ENCODE measurements at regions not wholly inside any gene's neighbourhood (a gene's known extent, or its start where the extent isn't known, plus 50 kb on each side); places are given as distances from the start of the nearest gene placed in this dataset.
"Not testable (repeated sequence)": the region's sequence is repeated elsewhere in the genome, so short reads cannot be mapped to it uniquely, and the experiment has no call there.

DNA sequence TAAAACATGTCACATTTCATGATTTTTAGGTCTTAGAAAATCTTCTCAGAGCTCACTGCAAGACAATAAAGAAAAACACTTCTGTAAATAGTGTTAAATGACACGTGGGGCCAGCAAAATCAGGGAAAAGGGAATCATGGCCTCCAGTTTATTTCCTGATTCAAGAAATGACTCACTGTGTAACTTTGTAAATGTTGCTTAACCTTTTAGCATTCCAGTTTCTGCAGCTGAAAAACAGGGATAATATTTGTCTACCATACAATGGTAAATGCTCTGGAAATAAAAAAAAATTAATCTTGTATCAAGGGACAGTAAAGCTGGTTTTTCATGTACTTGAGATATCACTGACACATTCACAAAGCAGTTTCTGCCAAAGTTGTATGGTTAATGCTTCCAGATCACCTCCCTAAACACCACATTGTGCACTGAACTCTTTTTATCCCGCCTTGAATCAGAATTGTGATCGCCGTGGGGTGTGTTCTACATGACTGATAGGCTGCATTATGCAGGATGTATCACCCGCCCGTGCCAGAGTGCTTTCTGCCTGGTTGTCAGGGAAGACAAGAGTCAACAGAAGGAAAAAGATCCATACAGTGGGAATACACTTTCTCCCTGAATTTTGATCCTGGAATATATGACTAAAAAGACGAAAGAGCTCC lies 238.8 kb downstream of the IKZF2 start:
- DNase-seq = no peak

DNA sequence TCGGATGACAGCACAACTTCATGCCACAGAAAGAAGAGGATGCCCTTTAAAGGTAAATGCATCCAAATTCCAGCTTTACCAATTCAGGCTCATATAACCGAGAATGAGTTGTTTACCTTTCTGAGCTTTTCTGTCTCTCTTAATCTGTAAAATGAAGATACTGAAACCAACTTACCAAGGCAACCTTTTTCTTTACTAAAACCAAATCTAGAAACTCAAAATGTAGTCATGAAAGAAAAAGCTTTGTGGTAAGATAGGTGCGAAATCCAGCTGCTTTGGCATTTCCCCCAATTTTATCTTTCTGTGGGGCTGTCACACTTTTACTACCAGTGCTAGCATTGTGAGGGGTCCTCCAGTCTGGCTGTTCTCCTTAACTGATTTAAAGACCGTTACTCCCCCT lies 240.4 kb downstream of the IKZF2 start:
- DNase-seq = no peak

DNA sequence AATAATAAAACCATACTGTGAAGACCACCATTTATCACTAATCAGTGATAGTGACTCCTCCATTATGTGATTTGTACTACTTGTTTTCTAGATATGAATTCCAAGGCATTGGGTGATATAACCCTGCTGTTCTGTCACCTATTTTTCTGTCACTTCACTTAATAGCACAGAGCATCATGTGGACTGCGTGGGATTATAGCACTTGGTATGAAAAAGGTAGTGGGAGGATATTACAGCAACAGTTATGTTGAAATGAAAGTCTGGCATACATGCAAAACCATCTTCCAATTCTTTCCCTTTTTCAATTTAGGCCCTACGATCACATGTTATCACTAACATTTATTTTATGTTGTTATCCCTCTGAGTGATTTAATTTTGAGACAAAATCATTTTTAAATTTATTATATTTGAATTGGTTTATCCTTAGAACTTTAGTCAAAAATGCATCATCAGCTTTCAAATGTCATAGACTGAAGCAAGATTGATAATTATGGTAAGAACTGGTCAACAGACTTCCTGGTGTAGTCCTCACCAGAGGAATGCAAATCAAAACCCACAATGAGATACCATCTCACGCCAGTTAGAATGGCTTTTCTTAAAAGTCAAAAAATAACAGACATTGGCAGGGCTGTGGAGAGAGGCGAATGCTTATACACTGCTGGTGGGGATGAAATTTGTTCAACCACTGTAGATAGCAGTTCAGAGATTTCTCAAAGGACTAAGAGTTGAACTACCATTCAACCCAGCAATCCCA lies 242.6 kb downstream of the IKZF2 start:
- no peak for DNase-seq

DNA sequence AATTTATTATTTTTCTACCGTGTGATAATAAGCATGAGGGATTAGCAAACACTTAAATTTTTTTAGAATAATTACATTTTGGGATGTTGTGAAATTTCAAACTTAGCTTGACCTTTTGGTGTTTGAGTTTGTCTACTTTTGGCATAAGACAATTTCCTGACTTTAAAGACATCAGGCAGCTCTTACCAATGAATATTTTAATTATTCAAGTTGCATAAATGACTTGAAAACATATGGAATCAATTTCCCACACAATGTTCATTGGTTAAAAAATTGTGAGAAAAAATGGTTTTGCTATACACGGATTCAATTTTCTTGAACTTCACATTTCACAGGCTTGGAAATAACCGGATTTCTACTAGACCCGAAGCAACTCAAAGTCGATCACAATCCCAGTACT lies 243.4 kb downstream of the IKZF2 start:
- no peak for DNase-seq

DNA sequence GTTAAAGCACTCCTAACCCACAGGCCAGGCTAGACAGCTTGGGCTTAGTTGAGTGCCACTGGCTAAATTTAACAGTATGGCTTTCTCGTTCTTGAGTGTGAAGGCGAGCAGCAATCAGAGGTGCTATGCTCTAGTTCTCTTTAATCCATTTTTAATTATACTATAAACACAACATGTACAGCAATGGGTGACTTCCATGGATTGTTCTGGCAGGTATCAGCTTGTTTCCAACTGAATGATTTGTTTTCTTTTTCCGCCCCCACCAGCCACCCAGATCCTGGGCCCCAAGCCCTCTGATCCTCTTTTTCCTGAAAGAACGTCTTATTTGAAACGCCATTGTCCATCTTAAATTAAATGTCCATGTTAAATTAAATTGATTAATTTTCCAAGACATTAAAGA lies 244.8 kb downstream of the IKZF2 start:
- no peak for DNase-seq

DNA sequence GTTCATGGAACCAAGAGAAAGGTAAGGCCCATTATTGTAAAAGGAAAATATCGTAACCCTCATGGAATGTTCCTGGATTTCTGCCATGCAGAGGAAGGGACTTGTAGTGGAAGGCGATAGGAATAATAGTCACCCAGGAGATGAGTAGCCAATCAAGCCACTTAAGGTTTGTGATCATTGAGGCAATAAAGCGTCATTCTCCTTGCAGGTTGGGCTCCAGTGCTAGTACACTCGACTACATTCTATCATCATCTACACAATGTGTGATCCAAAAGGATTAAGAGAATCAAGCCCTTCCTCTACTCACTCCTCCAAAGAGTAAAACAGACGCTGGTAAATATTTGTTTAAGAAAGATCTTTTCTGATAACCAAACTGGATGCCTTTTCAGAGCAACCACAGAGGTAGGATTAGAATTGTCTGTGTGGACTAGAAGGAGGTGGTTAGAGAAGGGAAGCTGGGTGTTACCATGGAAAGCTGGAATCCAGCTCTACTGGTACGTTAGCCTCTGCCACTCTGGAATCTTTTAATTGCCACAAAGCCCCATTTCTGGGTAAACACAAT lies 245.7 kb downstream of the IKZF2 start:
- DNase-seq = no peak

DNA sequence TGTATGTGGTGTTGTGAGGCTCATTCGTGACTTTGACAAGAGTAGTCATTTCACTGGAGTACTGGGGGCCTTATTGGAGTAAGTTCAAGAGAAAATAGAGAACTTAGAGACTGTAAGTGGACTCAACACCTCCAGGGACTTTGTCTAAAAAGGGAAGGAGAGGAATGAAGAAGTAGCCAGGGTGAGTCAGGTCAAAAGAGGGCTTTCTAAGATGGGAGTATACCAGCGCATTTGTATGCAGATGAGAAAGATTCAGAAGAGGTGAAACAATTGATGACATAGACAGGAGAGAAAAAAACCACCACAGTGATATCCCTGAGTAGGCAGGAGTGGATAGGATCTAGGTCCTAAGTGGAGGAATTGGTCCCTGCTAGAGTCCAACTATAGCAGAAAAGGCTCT lies 246.8 kb downstream of the IKZF2 start:
- no peak for DNase-seq

DNA sequence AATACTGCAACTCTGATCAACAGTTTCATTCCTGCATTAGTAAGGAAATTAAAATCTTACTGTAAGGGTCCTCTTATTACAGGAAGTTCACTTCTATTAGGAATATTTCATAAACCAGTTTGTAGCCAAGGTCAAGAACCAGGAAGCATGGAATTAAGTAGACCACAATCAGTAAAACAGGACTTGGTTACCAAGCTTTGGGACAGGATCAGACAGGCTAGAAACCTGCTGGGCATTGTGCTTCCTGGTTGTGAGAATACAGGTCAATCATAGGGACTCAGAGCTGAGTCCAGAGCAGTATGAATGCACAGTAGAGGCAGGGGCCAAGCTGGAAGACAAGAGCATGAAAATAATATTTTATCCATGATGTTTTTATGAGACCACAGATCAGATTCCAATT lies 248.0 kb downstream of the IKZF2 start:
- DNase-seq = no peak

DNA sequence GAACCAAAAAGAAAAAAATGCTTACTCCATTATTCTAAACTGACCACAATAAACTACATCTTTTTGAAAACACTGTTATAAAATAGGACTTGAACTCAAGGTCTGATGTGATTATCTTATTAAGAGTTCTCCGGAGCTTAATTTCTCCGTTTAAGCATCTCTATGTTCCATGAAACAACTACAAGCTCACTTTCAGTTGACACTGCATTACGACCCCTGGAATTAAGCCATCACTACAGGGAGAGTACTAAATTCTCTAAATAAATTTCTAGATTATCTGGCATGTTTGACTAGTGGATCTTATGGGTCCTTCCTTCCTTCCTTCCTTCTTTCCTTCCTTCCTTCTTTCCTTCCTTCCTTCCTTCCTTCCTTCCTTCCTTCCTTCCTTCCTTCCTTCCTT lies 249.0 kb downstream of the IKZF2 start:
- DNase-seq = no peak

DNA sequence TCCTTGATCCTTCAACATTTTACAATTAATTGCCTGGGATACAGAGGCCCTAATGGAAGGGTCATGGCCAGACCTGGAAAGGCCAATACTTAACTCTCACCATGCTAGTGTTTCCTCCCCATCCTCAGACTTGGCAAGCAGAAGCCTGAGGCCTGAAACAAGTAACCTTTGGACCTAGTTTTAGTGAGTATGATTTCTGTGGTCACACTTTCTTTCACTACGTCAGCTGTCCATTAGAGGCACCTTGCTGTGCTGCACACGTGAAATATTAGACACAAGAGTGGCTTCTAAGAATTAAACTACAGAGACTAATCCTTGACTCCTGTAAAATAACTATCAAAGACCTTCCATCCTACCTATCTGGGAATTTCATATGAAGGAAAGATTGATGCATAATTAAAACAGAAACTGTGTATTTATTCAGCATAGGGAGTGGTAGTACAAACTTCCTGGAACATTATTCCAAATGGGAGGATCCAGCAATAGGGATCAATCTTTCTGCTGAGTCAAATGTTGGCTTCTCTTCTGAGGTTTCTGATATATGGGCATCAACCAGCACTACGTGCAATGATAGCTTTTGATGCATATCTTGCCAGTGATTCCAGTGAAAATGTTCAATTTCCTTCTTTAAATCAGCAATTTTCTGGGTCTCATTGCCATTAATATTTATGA lies 249.7 kb downstream of the IKZF2 start:
- DNase-seq = no peak

DNA sequence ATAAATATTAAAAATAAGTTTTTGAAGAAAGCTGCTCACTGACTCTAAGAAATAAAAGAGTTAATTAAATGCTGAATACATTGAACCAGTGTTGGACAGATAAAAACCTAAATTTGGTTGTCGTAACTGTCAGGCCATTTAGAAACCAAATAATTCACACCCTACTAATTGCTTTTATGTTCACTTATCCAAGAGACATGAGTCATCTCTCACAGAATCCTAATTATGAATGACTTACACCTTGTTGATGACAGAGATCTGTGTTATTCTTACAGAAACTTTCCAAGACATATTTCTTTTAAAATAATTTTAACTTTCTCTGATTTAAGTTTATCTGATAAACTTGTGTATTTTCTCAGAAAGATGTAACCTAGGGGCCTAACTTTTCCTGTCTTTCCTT lies 250.7 kb downstream of the IKZF2 start:
- DNase-seq = no peak

DNA sequence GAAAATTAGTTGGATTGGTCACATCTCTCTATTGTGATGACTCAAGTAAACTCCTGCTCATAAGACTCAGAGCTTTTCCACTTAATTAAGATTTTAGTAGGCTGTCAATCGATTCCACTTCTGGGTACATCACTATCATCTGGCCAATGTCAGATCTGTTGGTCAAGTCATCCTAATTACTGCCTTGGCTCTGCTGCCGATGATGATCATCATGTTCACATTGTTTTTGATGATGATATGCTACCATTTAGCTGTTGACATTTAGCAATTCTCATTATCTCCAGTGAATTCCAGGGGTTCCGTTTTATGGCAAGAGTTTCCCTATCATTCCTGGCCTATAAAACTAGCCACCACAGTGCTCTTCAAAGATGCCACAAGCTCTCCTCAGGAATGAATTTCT lies 253.4 kb downstream of the IKZF2 start:
- DNase-seq = no peak

DNA sequence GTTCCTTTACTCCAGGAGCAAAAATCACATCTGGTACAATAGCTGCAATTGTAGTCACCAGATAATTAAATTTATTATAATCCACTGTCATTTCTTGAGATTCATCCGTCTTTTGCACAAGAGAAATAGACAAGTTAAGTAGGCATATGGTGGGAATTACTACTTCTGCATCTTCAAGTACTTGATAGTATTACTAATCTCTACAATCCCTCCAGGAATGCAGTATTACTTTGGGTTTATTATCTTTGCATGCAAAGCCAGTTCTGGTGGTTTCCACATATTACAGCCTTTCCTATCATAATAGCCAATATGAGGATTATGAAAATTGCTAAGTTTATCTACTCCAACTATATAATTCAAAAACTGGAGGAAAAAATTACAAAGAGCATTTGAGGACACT lies 254.1 kb downstream of the IKZF2 start:
- no peak for DNase-seq

DNA sequence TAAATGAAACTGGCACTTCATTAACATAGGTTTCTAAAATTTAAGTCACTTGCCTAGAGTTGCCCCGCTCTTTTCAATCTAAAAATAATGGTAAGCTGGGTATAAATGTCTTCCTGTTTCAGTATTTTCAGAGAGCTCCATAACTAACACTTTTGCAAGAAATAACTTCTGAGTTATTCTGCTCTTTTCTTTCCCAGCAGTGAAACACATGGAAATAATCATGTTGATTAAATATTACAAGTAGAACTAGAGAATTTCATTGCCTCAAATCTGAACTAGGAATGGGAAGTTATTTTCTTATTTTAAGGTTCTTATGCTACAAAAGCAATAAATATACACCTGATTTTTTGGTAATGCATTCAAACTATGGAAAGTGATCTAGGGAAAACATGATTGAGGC lies 257.4 kb downstream of the IKZF2 start:
- no peak for DNase-seq

DNA sequence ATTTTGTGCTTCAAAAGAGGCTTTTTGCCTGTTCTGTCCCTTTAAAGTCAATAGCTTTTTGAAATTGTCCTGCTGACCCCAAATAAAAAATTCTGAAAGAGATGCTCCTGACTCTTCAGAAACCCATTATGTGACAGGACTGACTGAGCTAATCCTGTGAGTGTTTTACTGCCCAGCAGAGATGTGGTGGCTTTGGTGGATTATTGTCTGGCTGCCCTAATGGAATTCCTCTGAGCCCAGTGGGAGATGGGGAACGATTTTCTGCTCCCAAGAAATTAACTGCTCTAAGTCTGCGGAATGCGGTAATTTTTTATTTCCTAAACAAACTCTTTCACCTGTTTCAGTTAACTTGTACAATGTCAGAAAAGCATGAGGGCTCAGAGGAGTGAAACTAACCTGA lies 258.2 kb downstream of the IKZF2 start:
- no peak for DNase-seq

DNA sequence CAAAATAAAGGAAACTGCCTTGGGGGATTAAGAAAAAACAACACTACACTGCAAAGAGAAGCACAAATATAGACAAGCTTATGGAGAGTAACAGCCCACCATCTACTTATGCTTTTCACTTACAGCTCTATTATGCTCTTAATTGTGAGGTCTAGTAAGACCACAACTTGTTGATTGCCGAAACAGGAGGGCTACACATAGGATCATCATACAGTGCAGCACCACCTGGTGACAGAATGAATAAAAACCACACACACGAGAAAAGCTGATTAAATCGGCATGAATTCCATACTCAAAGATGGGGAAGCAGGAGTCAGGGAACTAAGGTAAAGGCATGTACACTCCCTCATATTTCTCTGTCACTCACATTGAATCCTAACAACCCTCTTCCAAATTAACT lies 259.2 kb downstream of the IKZF2 start:
- DNase-seq = no peak

DNA sequence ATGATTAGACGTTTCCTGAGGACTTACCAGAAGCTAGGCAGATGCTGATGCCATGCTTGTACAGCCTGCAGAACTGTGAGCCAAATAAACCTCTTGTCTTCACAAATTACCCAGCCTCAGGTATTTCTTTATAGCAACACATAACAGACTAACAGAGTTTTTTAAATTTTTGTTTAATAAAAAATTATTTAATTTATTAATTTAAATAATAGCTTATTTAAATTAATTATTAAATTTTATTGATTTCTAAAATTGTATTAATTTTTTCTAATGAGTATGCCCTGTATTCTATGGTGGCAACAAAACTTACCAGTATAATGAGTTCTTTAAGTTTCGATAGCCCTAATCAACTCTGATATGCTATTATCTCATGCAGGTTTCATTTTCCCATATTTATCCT lies 259.8 kb downstream of the IKZF2 start:
- no peak for DNase-seq

DNA sequence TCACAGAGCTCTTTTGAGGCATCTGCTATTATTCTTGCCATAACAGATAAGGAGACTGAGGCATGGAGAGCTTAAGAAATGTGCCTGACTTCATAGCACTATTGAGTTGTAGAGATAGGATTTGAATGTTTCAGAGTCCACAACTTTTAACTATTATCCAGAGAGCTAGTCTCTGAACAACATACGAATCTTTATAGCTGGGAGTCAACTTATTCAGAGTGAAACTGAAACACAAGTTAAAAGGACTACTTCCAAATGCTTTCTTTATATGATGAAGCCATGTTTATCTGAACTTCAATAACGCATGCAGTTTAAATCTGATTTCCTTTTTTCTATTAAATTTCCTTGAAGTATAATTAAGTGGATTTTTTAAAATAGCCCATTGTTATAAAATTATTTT lies 268.8 kb downstream of the IKZF2 start:
- no peak for DNase-seq

DNA sequence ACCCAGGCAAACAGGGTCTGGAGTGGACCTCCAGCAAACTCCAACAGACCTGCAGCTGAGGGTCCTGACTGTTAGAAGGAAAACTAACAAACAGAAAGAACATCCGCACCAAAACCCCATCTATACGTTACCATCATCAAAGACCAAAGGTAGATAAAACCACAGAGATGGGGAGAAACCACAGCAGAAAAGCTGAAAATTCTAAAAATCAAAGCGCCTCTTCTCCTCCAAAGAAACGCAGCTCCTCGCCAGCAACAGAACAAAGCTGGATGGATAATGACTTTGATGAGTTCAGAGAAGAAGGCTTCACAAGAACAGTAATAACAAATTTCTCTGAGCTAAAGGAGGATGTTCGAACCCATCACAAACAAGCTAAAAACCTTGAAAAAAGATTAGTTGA lies 274.9 kb downstream of the IKZF2 start:
- DNase-seq = not testable (repeated sequence)

DNA sequence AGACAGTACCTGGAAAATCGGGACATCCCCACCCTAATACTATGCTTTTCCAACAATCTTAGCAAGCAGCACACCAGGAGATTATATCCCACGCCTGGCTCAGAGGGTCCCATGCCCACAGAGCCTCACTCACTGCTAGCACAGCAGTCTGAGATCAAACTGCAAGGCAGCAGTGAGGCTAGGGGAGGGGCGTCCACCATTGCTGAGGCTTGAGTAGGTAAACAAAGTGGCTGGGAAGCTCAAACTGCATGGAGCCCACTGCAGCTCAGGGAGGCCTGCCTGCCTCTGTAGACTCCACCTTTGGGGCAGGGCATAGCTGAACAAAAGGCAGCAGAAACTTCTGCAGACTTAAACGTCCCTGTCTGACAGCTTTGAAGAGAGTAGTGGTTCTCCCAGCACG lies 275.5 kb downstream of the IKZF2 start:
- not testable (repeated sequence) for DNase-seq

DNA sequence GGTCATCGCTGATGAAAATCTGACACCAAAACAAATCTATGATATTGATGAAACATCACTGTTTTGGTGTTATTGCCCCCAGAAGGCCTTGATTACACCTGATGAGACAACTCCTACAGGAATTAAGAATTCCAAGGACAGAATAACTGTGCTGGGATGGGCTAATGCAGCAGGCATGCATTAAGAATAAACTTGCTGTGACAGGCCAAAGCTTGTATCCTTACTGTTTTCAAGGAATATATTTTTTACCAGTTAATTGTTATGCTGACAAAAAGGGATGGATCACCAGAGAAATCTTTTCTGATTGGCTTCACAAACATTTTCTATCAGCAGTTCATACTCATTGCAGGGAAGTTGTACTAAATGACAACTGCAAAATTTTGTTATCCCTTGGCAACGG lies 278.2 kb downstream of the IKZF2 start:
- DNase-seq = no peak

DNA sequence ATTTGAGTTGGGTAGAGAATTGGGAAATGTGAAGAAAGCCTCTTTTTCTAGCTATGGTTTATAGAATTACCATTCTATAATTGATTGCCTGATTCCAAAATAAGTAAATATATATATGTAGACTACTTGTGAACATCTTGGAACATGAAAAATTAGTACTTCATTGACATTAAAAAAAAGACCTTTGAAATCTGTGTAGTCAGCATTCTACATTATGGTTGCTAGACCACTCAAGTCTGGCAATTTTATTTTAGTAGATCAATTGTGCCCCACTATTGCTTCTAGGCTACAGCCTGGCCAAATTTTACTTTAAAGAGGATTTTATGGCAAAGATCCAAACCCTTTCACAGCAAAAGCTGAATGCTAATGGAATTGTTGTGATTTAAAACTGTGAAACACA lies 279.8 kb downstream of the IKZF2 start:
- DNase-seq = no peak

DNA sequence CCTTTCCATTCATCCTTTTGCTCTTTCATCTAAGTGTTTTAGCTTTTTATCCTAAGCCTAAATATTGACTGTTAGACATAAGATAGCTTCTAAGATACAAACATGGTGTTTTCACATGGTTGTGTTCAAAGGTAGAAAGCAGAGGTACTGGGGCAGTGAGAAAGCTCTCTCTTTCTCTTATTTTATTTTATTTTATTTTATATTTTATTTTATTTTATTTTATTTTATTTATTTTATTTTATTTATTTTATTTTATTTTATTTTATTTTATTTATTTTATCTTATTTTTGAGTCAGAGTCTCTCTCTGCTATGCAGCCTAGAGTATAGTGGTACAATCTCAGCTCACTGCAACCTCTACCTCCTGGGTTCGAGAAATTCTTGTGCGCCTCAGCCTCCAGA lies 287.2 kb downstream of the IKZF2 start:
- no peak for DNase-seq

DNA sequence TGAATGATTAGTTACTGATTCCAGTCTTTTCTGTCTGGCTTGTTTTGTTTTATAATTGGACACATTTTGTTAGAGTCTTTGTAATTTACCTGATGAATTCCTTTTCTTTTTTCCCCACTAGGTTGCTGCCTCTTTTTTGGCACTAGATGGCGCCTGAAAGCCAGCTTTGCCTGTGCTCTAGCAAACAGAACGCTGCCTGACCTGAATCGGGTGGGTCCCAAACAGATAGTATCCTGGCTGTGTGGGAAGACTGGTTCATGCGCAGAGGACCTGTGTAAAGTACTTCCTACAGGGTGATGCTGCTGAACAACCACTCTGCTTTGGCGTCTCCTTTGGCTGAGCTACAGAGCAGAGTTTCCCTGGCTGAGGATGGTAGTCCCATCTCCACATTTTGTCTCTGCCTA lies 288.2 kb downstream of the IKZF2 start:
- DNase-seq = no peak
